OCI-LY7 (cell line): ENCODE measurements at regions not wholly inside any gene's neighbourhood (a gene's known extent, or its start where the extent isn't known, plus 50 kb on each side); places are given as distances from the start of the nearest gene placed in this dataset.

Source experiments
- BruUV-seq: library from RNA; stranded (reverse); fragments of 400-500 nt; replicated peaks from 2 replicates; lab custom pipeline; 2021; lab: Mats Ljungman, UMichigan
- CTCF ChIA-PET: fragments of 300-600 bp; sonication (Branson Sonifier 250); formaldehyde crosslinking; loops from one replicate; lab custom pipeline; 2022; ENCODE audit warnings: antibody characterized with exemption; ENCODE audit not compliant: unreplicated experiment; lab: Charles Lee
- POLR2A ChIA-PET: fragments of 300-600 bp; sonication (Branson Sonifier 250); formaldehyde crosslinking; loops from one replicate; lab custom pipeline; 2022; ENCODE audit warnings: antibody characterized with exemption; lab: Charles Lee
- DNase-seq: peaks from one replicate; pipeline ENCODE4 v3.0.0-alpha.2; 2015; ENCODE audit warnings: low spot score
- H2AFZ ChIP-seq: fragments of 200-600 bp; sonication (generic), shearing (Covaris generic); 2 replicates; pipeline ENCODE4 v1.6.1; 2014; ENCODE audit warnings: mild to moderate bottlenecking, antibody characterized with exemption, low read length, moderate library complexity
- H3K27ac ChIP-seq: fragments of 200-600 bp; sonication (generic); 2 replicates; pipeline ENCODE4 v1.5.1; 2014; ENCODE audit warnings: mixed run types, low read depth, mild to moderate bottlenecking, moderate library complexity, low read length, inconsistent platforms; ENCODE audit not compliant: poor library complexity, severe bottlenecking
- H3K36me3 ChIP-seq: fragments of 200-600 bp; sonication (generic); 2 replicates; pipeline ENCODE4 v1.6.1; 2014; ENCODE audit warnings: mild to moderate bottlenecking, antibody characterized with exemption, low read length, moderate library complexity, mixed read lengths; ENCODE audit not compliant: insufficient read depth
- H3K4me1 ChIP-seq: fragments of 200-600 bp; sonication (generic); 2 replicates; pipeline ENCODE4 v1.5.1; 2014; ENCODE audit warnings: mild to moderate bottlenecking, low read length; ENCODE audit not compliant: insufficient read depth, poor library complexity, severe bottlenecking
- H3K4me2 ChIP-seq: fragments of 200-600 bp; sonication (generic); 2 replicates; pipeline ENCODE4 v1.6.1; 2014; ENCODE audit warnings: mild to moderate bottlenecking, low read length
- H3K4me3 ChIP-seq: fragments of 200-600 bp; sonication (generic); 2 replicates; pipeline ENCODE4 v1.5.1; 2014; ENCODE audit warnings: mild to moderate bottlenecking, low read depth, low read length; ENCODE audit not compliant: poor library complexity, severe bottlenecking
- H3K79me2 ChIP-seq: fragments of 200-600 bp; sonication (generic); 2 replicates; pipeline ENCODE4 v1.6.1; 2016; ENCODE audit warnings: low read depth, mild to moderate bottlenecking, low read length, moderate library complexity, mixed read lengths; ENCODE audit not compliant: insufficient read depth
- H3K9me2 ChIP-seq: fragments of 200-600 bp; sonication (generic); 2 replicates; pipeline ENCODE4 v1.6.1; 2016; ENCODE audit warnings: mild to moderate bottlenecking, low read length, mixed read lengths; ENCODE audit not compliant: insufficient read depth
- H3K9me3 ChIP-seq: fragments of 200-600 bp; sonication (generic); 2 replicates; pipeline ENCODE4 v1.6.1; 2014; ENCODE audit warnings: mild to moderate bottlenecking, mixed run types, low read length, mixed read lengths
- H4K20me1 ChIP-seq: fragments of 200-600 bp; sonication (generic); 2 replicates; pipeline ENCODE4 v1.6.1; 2014; ENCODE audit warnings: mild to moderate bottlenecking, antibody characterized with exemption, low read length, moderate library complexity, mixed read lengths; ENCODE audit not compliant: insufficient read depth
- CTCF ChIP-seq: fragments of 200-600 bp; sonication (generic); conservative IDR thresholded peaks from 2 replicates; pipeline ENCODE4 v1.5.1; 2014; ENCODE audit warnings: mild to moderate bottlenecking, antibody characterized with exemption, low read length, moderate library complexity, mixed read lengths
- EZH2phosphoT487 ChIP-seq: fragments of 200-600 bp; sonication (generic); IDR thresholded peaks from 2 replicates; pipeline ENCODE4 v1.6.1; 2018; ENCODE audit warnings: low read depth, borderline replicate concordance, mild to moderate bottlenecking, mixed run types, antibody characterized with exemption, low read length, moderate library complexity, mixed read lengths
- intact Hi-C: fragments of 100-400 bp; cut with micrococcal nuclease; formaldehyde crosslinking; loops from one replicate; pipeline ENCODE4 v1.10.0; 2022; ENCODE audit not compliant: unreplicated experiment

- ChIA-PET CTCF (no interaction called here), POLR2A (interaction anchor here (1.1 kb wide), 1 partner anchor 25 kb away, joined by 3 read pairs; no protein-coding TSS in a partner anchor)
Measured at GRCh38 chr10:21030091-21030490, 133.0 kb upstream of the NEBL start.

GRCh38 chr10:21022821-21023220, 125.7 kb upstream of the NEBL start:
- Histone ChIP-seq H3K27ac (no peak overlapping the region), H3K4me2 (no peak overlapping the region), H3K79me2 (no peaks in the 10 kb centered on the region), H2AFZ (no peak overlapping the region), H3K9me2 (no peaks in the 10 kb centered on the region), H3K4me3 (no peak overlapping the region), H3K9me3 (no peaks in the 10 kb centered on the region), H3K4me1 (no peaks in the 10 kb centered on the region), H3K36me3 (no peaks in the 10 kb centered on the region), H4K20me1 (no peaks in the 10 kb centered on the region)
- no peak for DNase-seq
- POLR2A ChIA-PET = interaction anchor here (0.5 to 0.6 kb wide), 2 partner anchors 13 to 16 kb away, joined by 3 to 4 read pairs; no protein-coding TSS in a partner anchor
- CTCF ChIA-PET = no interaction called here
- intact Hi-C loops = no loop called here
- BruUV-seq = no TSS peak
- TF ChIP-seq CTCF = no peak
- TF ChIP-seq EZH2phosphoT487 = no peak

More at GRCh38 chr10:21030091-21030490, 133.0 kb upstream of the NEBL start:
- Histone ChIP-seq H3K9me3 (no peaks in the 10 kb centered on the region), H3K4me1 (no peaks in the 10 kb centered on the region), H4K20me1 (no peaks in the 10 kb centered on the region), H3K4me3 (no peak overlapping the region), H3K36me3 (no peaks in the 10 kb centered on the region), H3K27ac (no peak overlapping the region), H3K79me2 (no peaks in the 10 kb centered on the region), H3K9me2 (no peaks in the 10 kb centered on the region), H3K4me2 (no peak overlapping the region), H2AFZ (no peak overlapping the region)
- BruUV-seq = no TSS peak
- no peak for DNase-seq
- intact Hi-C loops = no loop called here
- TF ChIP-seq EZH2phosphoT487 (no peak), CTCF (no peak)

- H3K9me3 ChIP-seq = no peaks in the 10 kb centered on the region
- H3K36me3 ChIP-seq = no peaks in the 10 kb centered on the region
- TF ChIP-seq CTCF (peak; percentile 51; the same call in 1 of the 2 replicates), EZH2phosphoT487 (no peak)
- H3K9me2 ChIP-seq = no peaks in the 10 kb centered on the region
- DNase-seq = peak; percentile 28
- ChIA-PET POLR2A (interaction anchor here (0.5 to 0.6 kb wide), 4 partner anchors 10 to 33 kb away, joined by 3 to 4 read pairs (median 3); no protein-coding TSS in a partner anchor), CTCF (no interaction called here)
- H2AFZ ChIP-seq = no peak overlapping the region
- no peaks in the 10 kb centered on the region for H3K4me1 ChIP-seq
- intact Hi-C loops = loop anchor here (2.0 kb wide), 1 partner anchor 133 kb away; no protein-coding TSS in a partner anchor
- H3K4me3 ChIP-seq = no peak overlapping the region
- no peaks in the 10 kb centered on the region for H4K20me1 ChIP-seq
- no peaks in the 10 kb centered on the region for H3K79me2 ChIP-seq
- no TSS peak for BruUV-seq
- H3K4me2 ChIP-seq = no peak overlapping the region
- no peak overlapping the region for H3K27ac ChIP-seq
Measured at GRCh38 chr10:21021843-21022594, 124.9 kb upstream of the NEBL start.
